ENCODE measurements at regions not wholly inside any gene's neighbourhood (a gene's known extent, or its start where the extent isn't known, plus 50 kb on each side); places are given as distances from the start of the nearest gene placed in this dataset.
"Not testable (repeated sequence)": the region's sequence is repeated elsewhere in the genome, so short reads cannot be mapped to it uniquely, and the experiment has no call there.

DNA sequence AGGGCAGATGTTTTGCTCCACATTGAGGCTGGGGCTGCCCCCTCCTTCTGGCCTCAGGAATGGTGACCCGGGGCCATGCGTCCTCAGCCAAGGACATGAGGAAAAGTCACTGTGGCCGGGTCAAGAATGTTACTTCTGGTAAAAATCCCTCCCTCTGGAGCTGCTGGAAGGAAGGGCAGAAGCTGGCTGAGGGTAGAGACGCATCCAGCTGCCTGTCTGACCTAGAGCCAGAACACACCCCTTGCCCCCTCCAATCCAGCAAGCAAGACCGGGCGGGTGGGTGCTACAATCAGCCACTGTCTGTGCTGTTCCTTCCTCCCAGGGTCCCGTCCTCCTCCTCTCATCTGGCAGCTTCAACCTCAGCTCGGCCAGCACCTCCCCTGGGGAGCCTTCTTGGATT lies 59.0 kb downstream of the PTPRS start:
- Histone ChIP-seq H3K27ac (no peak overlapping the region), H3K4me2 (ENCODE audit: unreplicated experiment) (no peak overlapping the region), H3K9me2 (ENCODE audit: insufficient read depth) (no peaks in the 10 kb centered on the region), H3K9me3 (ENCODE audit: low read depth) (no peaks in the 10 kb centered on the region), H4K20me1 (ENCODE audit: insufficient read depth) (no peaks in the 10 kb centered on the region), H3F3A (ENCODE audit: insufficient read depth) (no peaks in the 10 kb centered on the region), H3K4me3 (no peak overlapping the region), H3K79me2 (ENCODE audit: insufficient read depth) (peaks cover 3% of the 10 kb centered on the region; the same call in 1 of the 2 replicates), H3K4me1 (ENCODE audit: insufficient read depth) (no peaks in the 10 kb centered on the region), H3K9ac (no peak overlapping the region), H2AFZ (no peak overlapping the region), H3K36me3 (ENCODE audit: low read depth) (peaks cover 11% of the 10 kb centered on the region; the same call in 1 of the 2 replicates), H3K27me3 (replicated peaks; ENCODE audit: insufficient read depth) (no peaks in the 10 kb centered on the region)
- TF ChIP-seq EZH2phosphoT487 (IDR thresholded peaks at IDR 0.05; ENCODE audit: insufficient read depth, low read depth): no peak
- no peak for TF ChIP-seq EZH2 (IDR thresholded peaks at IDR 0.05; ENCODE audit: insufficient read depth, poor library complexity, severe bottlenecking)
- WGBS, 2 experiments (ENCODE audit: low coverage in 1 of 2, low lambda C conversion rate in 2 of 2, missing lambda C conversion rate in 2 of 2): 56 to 63% methylated on average over 8 of the region's 8 CpGs
- in situ Hi-C loops (cut with MboI): no loop called here
- DNase-seq: no peak

DNA sequence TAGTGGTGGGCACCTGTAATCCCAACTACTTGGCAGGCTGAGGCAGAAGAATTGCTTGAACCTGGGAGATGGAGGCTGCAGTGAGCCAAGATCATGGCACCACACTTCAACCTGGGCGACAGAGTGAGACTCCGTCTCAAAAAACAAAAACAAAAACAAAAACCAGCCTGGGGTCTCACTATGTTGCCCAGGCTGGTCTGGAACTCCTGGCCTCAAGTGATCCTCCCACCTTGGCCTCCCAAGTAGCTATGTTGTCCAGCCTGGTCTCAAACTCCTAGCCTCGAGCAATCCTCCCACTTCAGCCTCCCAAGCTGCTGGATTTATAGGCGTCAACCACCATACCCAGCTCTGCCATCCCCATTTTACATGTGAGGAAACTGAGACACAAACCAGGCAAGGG lies 64.9 kb downstream of the PTPRS start:
- in situ Hi-C loops (cut with MboI); H3K4me3 ChIP-seq; H3K9me2 ChIP-seq (ENCODE audit: insufficient read depth); H3K9ac ChIP-seq; DNase-seq; H3K4me1 ChIP-seq (ENCODE audit: insufficient read depth); H4K20me1 ChIP-seq (ENCODE audit: insufficient read depth); H3F3A ChIP-seq (ENCODE audit: insufficient read depth); H2AFZ ChIP-seq; H3K4me2 ChIP-seq (ENCODE audit: unreplicated experiment); H3K79me2 ChIP-seq (ENCODE audit: insufficient read depth); H3K9me3 ChIP-seq (ENCODE audit: low read depth); H3K27ac ChIP-seq; H3K36me3 ChIP-seq (ENCODE audit: low read depth); H3K27me3 ChIP-seq (replicated peaks; ENCODE audit: insufficient read depth): not testable (repeated sequence)
- WGBS, 2 experiments (ENCODE audit: low coverage in 1 of 2, low lambda C conversion rate in 2 of 2, missing lambda C conversion rate in 2 of 2): 91 to 97% methylated on average over 4 of the region's 4 CpGs

DNA sequence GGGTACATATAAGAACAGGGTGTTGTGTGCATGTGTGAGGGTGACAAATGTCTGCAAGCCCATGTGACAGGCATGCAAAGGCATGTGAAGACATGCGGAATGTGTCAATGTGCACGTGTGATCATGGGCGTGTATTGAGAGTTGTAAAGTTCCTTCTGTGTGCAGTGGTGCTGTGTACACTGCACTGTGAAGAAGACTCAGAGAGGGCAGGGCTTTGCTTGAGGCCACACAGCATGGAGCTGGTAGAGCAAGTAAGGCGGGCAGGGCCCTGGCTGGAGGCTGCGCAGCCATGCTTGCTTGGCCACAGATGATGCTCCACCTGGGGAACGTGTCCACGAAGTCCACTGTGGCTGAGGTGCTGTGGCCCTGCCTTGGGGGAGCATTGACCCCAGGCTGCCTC lies 66.8 kb downstream of the PTPRS start:
- H4K20me1 ChIP-seq (ENCODE audit: insufficient read depth): no peaks in the 10 kb centered on the region
- H3K27me3 ChIP-seq (replicated peaks; ENCODE audit: insufficient read depth): no peaks in the 10 kb centered on the region
- H3K9me2 ChIP-seq (ENCODE audit: insufficient read depth): no peaks in the 10 kb centered on the region
- H3K9me3 ChIP-seq (ENCODE audit: low read depth): no peaks in the 10 kb centered on the region
- no peak overlapping the region for H2AFZ ChIP-seq
- no peak for DNase-seq
- no peak overlapping the region for H3K4me3 ChIP-seq
- no peak overlapping the region for H3K9ac ChIP-seq
- in situ Hi-C loops (cut with MboI): no loop called here
- no peaks in the 10 kb centered on the region for H3K4me1 ChIP-seq (ENCODE audit: insufficient read depth)
- 83 to 93% methylated on average over 7 of the region's 7 CpGs for WGBS, 2 experiments (ENCODE audit: low coverage in 1 of 2, low lambda C conversion rate in 2 of 2, missing lambda C conversion rate in 2 of 2)
- no peak overlapping the region for H3K4me2 ChIP-seq (ENCODE audit: unreplicated experiment)
- TF ChIP-seq EZH2phosphoT487 (IDR thresholded peaks at IDR 0.05; ENCODE audit: insufficient read depth, low read depth) (no peak), EZH2 (IDR thresholded peaks at IDR 0.05; ENCODE audit: insufficient read depth, poor library complexity, severe bottlenecking) (no peak)
- H3K27ac ChIP-seq: no peak overlapping the region
- H3F3A ChIP-seq (ENCODE audit: insufficient read depth): no peaks in the 10 kb centered on the region
- no peaks in the 10 kb centered on the region for H3K79me2 ChIP-seq (ENCODE audit: insufficient read depth)
- H3K36me3 ChIP-seq (ENCODE audit: low read depth): no peaks in the 10 kb centered on the region; the same call in 1 of the 2 replicates

DNA sequence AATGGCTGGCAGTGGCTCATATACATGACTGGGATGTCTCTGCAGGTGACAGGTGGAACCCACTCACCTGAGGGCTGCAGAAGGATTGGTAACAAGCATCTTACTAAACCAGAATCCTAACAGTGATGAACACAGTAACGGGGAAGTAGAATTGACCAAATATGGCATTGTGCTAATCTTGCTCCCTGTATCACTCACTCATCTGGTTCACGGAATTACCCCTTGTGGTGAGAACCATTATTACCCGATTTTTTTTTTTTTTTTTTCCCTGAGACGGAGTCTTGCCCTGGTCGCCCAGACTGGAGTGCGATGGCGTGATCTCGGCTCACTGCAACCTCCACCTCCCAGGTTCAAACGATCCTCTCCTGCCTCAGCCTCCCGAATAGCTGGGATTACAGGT lies 69.5 kb downstream of the PTPRS start:
- peak; percentile 24 for DNase-seq
- H3K4me2 ChIP-seq (ENCODE audit: unreplicated experiment): no peak overlapping the region
- H3K27ac ChIP-seq: no peak overlapping the region
- no peaks in the 10 kb centered on the region for H3K79me2 ChIP-seq (ENCODE audit: insufficient read depth)
- TF ChIP-seq EZH2phosphoT487 (IDR thresholded peaks at IDR 0.05; ENCODE audit: insufficient read depth, low read depth): no peak
- TF ChIP-seq EZH2 (IDR thresholded peaks at IDR 0.05; ENCODE audit: insufficient read depth, poor library complexity, severe bottlenecking): no peak
- H3K27me3 ChIP-seq (replicated peaks; ENCODE audit: insufficient read depth): no peaks in the 10 kb centered on the region
- no peak overlapping the region for H3K9ac ChIP-seq
- in situ Hi-C loops (cut with MboI): no loop called here
- no peak overlapping the region for H2AFZ ChIP-seq
- H4K20me1 ChIP-seq (ENCODE audit: insufficient read depth): no peaks in the 10 kb centered on the region
- no peaks in the 10 kb centered on the region for H3K4me1 ChIP-seq (ENCODE audit: insufficient read depth)
- WGBS, 2 experiments (ENCODE audit: low coverage in 1 of 2, low lambda C conversion rate in 2 of 2, missing lambda C conversion rate in 2 of 2): 79 to 83% methylated on average over 6 to 10 of the region's 10 CpGs
- no peaks in the 10 kb centered on the region for H3F3A ChIP-seq (ENCODE audit: insufficient read depth)
- H3K9me2 ChIP-seq (ENCODE audit: insufficient read depth): no peaks in the 10 kb centered on the region
- H3K4me3 ChIP-seq: no peak overlapping the region
- no peaks in the 10 kb centered on the region; the same call in 1 of the 2 replicates for H3K36me3 ChIP-seq (ENCODE audit: low read depth)
- no peaks in the 10 kb centered on the region for H3K9me3 ChIP-seq (ENCODE audit: low read depth)

DNA sequence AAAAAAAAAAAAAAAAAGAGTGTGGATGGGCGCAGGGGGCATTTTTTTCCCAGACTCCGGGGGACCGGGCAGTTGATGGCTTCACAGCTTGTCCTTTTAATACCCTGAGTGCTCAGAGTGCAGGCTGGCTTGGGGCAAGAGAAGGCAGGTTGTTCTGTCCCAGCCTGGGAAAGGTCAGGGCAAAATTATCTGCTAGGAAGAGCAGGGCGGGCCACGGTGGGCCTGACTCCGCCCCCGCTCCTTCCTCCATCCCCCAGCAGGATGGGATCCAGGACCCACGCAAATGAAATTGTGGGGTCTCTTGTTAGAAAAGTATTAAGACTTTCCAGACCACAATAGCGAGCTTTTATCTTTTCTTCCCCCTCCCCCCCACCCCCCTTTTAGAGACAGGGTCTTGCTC lies 70.7 kb downstream of the PTPRS start:
- DNase-seq: no peak
- H4K20me1 ChIP-seq (ENCODE audit: insufficient read depth): no peaks in the 10 kb centered on the region
- TF ChIP-seq EZH2phosphoT487 (IDR thresholded peaks at IDR 0.05; ENCODE audit: insufficient read depth, low read depth): no peak
- TF ChIP-seq EZH2 (IDR thresholded peaks at IDR 0.05; ENCODE audit: insufficient read depth, poor library complexity, severe bottlenecking): no peak
- H3K9ac ChIP-seq: no peak overlapping the region
- H2AFZ ChIP-seq: no peak overlapping the region
- no peaks in the 10 kb centered on the region; the same call in 1 of the 2 replicates for H3K36me3 ChIP-seq (ENCODE audit: low read depth)
- H3K9me2 ChIP-seq (ENCODE audit: insufficient read depth): no peaks in the 10 kb centered on the region
- in situ Hi-C loops (cut with MboI): no loop called here
- H3F3A ChIP-seq (ENCODE audit: insufficient read depth): no peaks in the 10 kb centered on the region
- no peak overlapping the region for H3K27ac ChIP-seq
- no peaks in the 10 kb centered on the region for H3K9me3 ChIP-seq (ENCODE audit: low read depth)
- H3K4me2 ChIP-seq (ENCODE audit: unreplicated experiment): no peak overlapping the region
- H3K4me1 ChIP-seq (ENCODE audit: insufficient read depth): no peaks in the 10 kb centered on the region
- H3K4me3 ChIP-seq: no peak overlapping the region
- 86 to 87% methylated on average over 9 of the region's 9 CpGs for WGBS, 2 experiments (ENCODE audit: low coverage in 1 of 2, low lambda C conversion rate in 2 of 2, missing lambda C conversion rate in 2 of 2)
- no peaks in the 10 kb centered on the region for H3K79me2 ChIP-seq (ENCODE audit: insufficient read depth)
- H3K27me3 ChIP-seq (replicated peaks; ENCODE audit: insufficient read depth): no peaks in the 10 kb centered on the region
